ENCODE measurements at regions not wholly inside any gene's neighbourhood (a gene's known extent, or its start where the extent isn't known, plus 50 kb on each side); places are given as distances from the start of the nearest gene placed in this dataset.

- no peak for TF ChIP-seq CTCF (IDR thresholded peaks at IDR 0.05; ENCODE audit: low read length)
- no peak for TF ChIP-seq EZH2 (IDR thresholded peaks at IDR 0.05; ENCODE audit: borderline replicate concordance, low read length)
These were observed 299.8 kb downstream of the ADGRD1 start for GRCh38 chr12:131253376-131254026.

Data from OCI-LY1 (cell line).